ENCODE measurements at regions not wholly inside any gene's neighbourhood (a gene's known extent, or its start where the extent isn't known, plus 50 kb on each side); places are given as distances from the start of the nearest gene placed in this dataset.

- no peaks in the 10 kb centered on the region for H3K9me3 ChIP-seq
- no peak for TF ChIP-seq CTCF (IDR thresholded peaks at IDR 0.05)
- no peak for TF ChIP-seq POLR2A (IDR thresholded peaks at IDR 0.05)
- no peaks in the 10 kb centered on the region for H3K4me1 ChIP-seq
- ATAC-seq (no peak), DNase-seq (no peak)
- H3K27me3 ChIP-seq: no peaks in the 10 kb centered on the region
- no peak overlapping the region for H3K4me3 ChIP-seq
- 43 to 74% methylated on average over 8 to 9 of the region's 9 CpGs for WGBS, 2 donors
- intact Hi-C loops (cut with DNase I): no loop called here
- no peaks in the 10 kb centered on the region for H3K36me3 ChIP-seq (replicated peaks in 1 of 2; ENCODE audit: insufficient read depth in 1 of 2, low read depth in 2 of 2)
- H3K27ac ChIP-seq: no peak overlapping the region
Measured at GRCh38 chr5:174489920-174490597, 234.3 kb upstream of the MSX2 start.

GRCh38 chr5:174490728-174491127 lies 233.7 kb upstream of the MSX2 start:
- no peak for TF ChIP-seq POLR2A (IDR thresholded peaks at IDR 0.05)
- no peak for TF ChIP-seq CTCF (IDR thresholded peaks at IDR 0.05)
- Histone ChIP-seq H3K4me1 (no peaks in the 10 kb centered on the region), H3K27ac (no peak overlapping the region), H3K9me3 (no peaks in the 10 kb centered on the region), H3K4me3 (no peak overlapping the region), H3K36me3 (replicated peaks in 1 of 2; ENCODE audit: insufficient read depth in 1 of 2, low read depth in 2 of 2) (no peaks in the 10 kb centered on the region), H3K27me3 (no peaks in the 10 kb centered on the region)
- DNase-seq (no peak), ATAC-seq (no peak)
- intact Hi-C loops (cut with DNase I): no loop called here
- WGBS, 2 donors: 34 to 42% methylated on average over 4 of the region's 4 CpGs

GRCh38 chr5:174491265-174491664 lies 233.1 kb upstream of the MSX2 start:
- DNase-seq (no peak), ATAC-seq (no peak)
- Histone ChIP-seq H3K4me3 (no peak overlapping the region), H3K36me3 (replicated peaks in 1 of 2; ENCODE audit: insufficient read depth in 1 of 2, low read depth in 2 of 2) (no peaks in the 10 kb centered on the region), H3K27me3 (no peaks in the 10 kb centered on the region), H3K27ac (no peak overlapping the region), H3K9me3 (no peaks in the 10 kb centered on the region), H3K4me1 (no peaks in the 10 kb centered on the region)
- intact Hi-C loops (cut with DNase I): no loop called here
- TF ChIP-seq POLR2A (IDR thresholded peaks at IDR 0.05) (no peak), CTCF (IDR thresholded peaks at IDR 0.05) (no peak)
- 55 to 71% methylated on average over 5 of the region's 5 CpGs for WGBS, 2 donors

- H3K9me3 ChIP-seq: no peaks in the 10 kb centered on the region
- WGBS, 2 donors: 55 to 57% methylated on average over 4 of the region's 4 CpGs
Measured at GRCh38 chr5:174491761-174492350, 232.5 kb upstream of the MSX2 start.

More at GRCh38 chr5:174491761-174492350, 232.5 kb upstream of the MSX2 start:
- H3K36me3 ChIP-seq (replicated peaks in 1 of 2; ENCODE audit: insufficient read depth in 1 of 2, low read depth in 2 of 2): no peaks in the 10 kb centered on the region
- intact Hi-C loops (cut with DNase I): no loop called here
- no peak for TF ChIP-seq CTCF (IDR thresholded peaks at IDR 0.05)
- TF ChIP-seq POLR2A (IDR thresholded peaks at IDR 0.05): no peak
- DNase-seq: no peak
- no peak for ATAC-seq
- no peaks in the 10 kb centered on the region for H3K27me3 ChIP-seq
- no peaks in the 10 kb centered on the region for H3K4me1 ChIP-seq
- H3K27ac ChIP-seq: no peak overlapping the region
- H3K4me3 ChIP-seq: no peak overlapping the region

Measured in body of pancreas (tissue), 4 donors.